ENCODE measurements at regions not wholly inside any gene's neighbourhood (a gene's known extent, or its start where the extent isn't known, plus 50 kb on each side); places are given as distances from the start of the nearest gene placed in this dataset.

- Histone ChIP-seq H3K36me3 (replicated peaks; ENCODE audit: insufficient read depth, low read length) (no peaks in the 10 kb centered on the region), H3K79me2 (ENCODE audit: low read length) (no peaks in the 10 kb centered on the region), H3F3A (ENCODE audit: insufficient read depth, low read length) (no peaks in the 10 kb centered on the region), H3K4me2 (ENCODE audit: low read depth, low read length) (no peak overlapping the region), H2AFZ (ENCODE audit: low read length) (no peak overlapping the region), H3K9me3 (replicated peaks; ENCODE audit: insufficient read depth, low read length) (no peaks in the 10 kb centered on the region), H3K4me3 (ENCODE audit: low read length) (no peak overlapping the region), H3K9me2 (replicated peaks; ENCODE audit: insufficient read depth, low read length) (no peaks in the 10 kb centered on the region), H3K27me3 (replicated peaks; ENCODE audit: insufficient read depth, low read length) (no peaks in the 10 kb centered on the region; the same call in 1 of the 2 replicates), H4K20me1 (ENCODE audit: insufficient read depth, low read length) (no peaks in the 10 kb centered on the region), H3K9ac (ENCODE audit: low read length) (no peak overlapping the region), H3K27ac (ENCODE audit: low read length) (no peak overlapping the region), H3K4me1 (ENCODE audit: low read length) (no peaks in the 10 kb centered on the region)
- no peak for DNase-seq
- TF ChIP-seq, protein P1, sequence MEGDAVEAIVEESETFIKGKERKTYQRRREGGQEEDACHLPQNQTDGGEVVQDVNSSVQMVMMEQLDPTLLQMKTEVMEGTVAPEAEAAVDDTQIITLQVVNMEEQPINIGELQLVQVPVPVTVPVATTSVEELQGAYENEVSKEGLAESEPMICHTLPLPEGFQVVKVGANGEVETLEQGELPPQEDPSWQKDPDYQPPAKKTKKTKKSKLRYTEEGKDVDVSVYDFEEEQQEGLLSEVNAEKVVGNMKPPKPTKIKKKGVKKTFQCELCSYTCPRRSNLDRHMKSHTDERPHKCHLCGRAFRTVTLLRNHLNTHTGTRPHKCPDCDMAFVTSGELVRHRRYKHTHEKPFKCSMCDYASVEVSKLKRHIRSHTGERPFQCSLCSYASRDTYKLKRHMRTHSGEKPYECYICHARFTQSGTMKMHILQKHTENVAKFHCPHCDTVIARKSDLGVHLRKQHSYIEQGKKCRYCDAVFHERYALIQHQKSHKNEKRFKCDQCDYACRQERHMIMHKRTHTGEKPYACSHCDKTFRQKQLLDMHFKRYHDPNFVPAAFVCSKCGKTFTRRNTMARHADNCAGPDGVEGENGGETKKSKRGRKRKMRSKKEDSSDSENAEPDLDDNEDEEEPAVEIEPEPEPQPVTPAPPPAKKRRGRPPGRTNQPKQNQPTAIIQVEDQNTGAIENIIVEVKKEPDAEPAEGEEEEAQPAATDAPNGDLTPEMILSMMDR (IDR thresholded peaks at IDR 0.05; ENCODE audit: low read length): no peak
- TF ChIP-seq EZH2phosphoT487 (IDR thresholded peaks at IDR 0.05; ENCODE audit: low read length) (no peak), EZH2 (optimal IDR thresholded peaks at IDR 0.05; ENCODE audit: low read depth, low read length) (no peak)
Measured at GRCh38 chr12:111154147-111154834, 214.6 kb downstream of the PHETA1 start.

DNA sequence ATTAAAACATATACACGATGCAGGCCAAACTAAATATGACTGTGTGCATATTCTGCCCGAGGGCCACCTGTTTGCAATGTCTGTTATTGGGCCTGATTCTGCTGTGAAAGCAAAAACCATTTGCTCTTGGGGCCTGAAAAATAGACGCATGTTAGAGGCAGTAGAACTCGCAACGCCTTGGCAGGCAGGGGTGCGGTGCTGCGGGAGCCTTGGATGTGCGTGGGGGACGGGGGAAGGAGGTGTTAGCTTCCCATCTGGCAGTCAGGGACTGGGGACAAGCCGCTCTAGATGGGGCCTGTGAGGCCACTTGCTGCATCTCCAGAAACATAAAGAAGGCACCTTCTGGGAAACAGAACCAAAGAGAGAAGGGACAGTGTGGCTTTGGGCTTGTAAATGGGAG is 216.3 kb downstream of the PHETA1 start:
- H3K4me3 ChIP-seq (ENCODE audit: low read length): no peak overlapping the region
- H3K36me3 ChIP-seq (replicated peaks; ENCODE audit: insufficient read depth, low read length): no peaks in the 10 kb centered on the region
- no peaks in the 10 kb centered on the region for H4K20me1 ChIP-seq (ENCODE audit: insufficient read depth, low read length)
- no peaks in the 10 kb centered on the region for H3K79me2 ChIP-seq (ENCODE audit: low read length)
- no peak overlapping the region for H3K9ac ChIP-seq (ENCODE audit: low read length)
- no peaks in the 10 kb centered on the region for H3K4me1 ChIP-seq (ENCODE audit: low read length)
- no peaks in the 10 kb centered on the region for H3K9me3 ChIP-seq (replicated peaks; ENCODE audit: insufficient read depth, low read length)
- no peak overlapping the region for H2AFZ ChIP-seq (ENCODE audit: low read length)
- H3K27me3 ChIP-seq (replicated peaks; ENCODE audit: insufficient read depth, low read length): no peaks in the 10 kb centered on the region; the same call in 1 of the 2 replicates
- TF ChIP-seq, protein P1 (IDR thresholded peaks at IDR 0.05; ENCODE audit: low read length): no peak
- TF ChIP-seq EZH2 (optimal IDR thresholded peaks at IDR 0.05; ENCODE audit: low read depth, low read length) (no peak), EZH2phosphoT487 (IDR thresholded peaks at IDR 0.05; ENCODE audit: low read length) (no peak)
- H3F3A ChIP-seq (ENCODE audit: insufficient read depth, low read length): no peaks in the 10 kb centered on the region
- H3K9me2 ChIP-seq (replicated peaks; ENCODE audit: insufficient read depth, low read length): no peaks in the 10 kb centered on the region
- H3K27ac ChIP-seq (ENCODE audit: low read length): no peak overlapping the region
- DNase-seq: no peak
- no peak overlapping the region for H3K4me2 ChIP-seq (ENCODE audit: low read depth, low read length)

- Histone ChIP-seq H3K4me3 (ENCODE audit: low read length) (no peak overlapping the region), H3K4me2 (ENCODE audit: low read depth, low read length) (no peak overlapping the region), H3K9me2 (replicated peaks; ENCODE audit: insufficient read depth, low read length) (no peaks in the 10 kb centered on the region), H4K20me1 (ENCODE audit: insufficient read depth, low read length) (no peaks in the 10 kb centered on the region), H3F3A (ENCODE audit: insufficient read depth, low read length) (no peaks in the 10 kb centered on the region), H2AFZ (ENCODE audit: low read length) (no peak overlapping the region), H3K27ac (ENCODE audit: low read length) (no peak overlapping the region), H3K9me3 (replicated peaks; ENCODE audit: insufficient read depth, low read length) (no peaks in the 10 kb centered on the region), H3K79me2 (ENCODE audit: low read length) (no peaks in the 10 kb centered on the region), H3K36me3 (replicated peaks; ENCODE audit: insufficient read depth, low read length) (no peaks in the 10 kb centered on the region), H3K27me3 (replicated peaks; ENCODE audit: insufficient read depth, low read length) (no peaks in the 10 kb centered on the region; the same call in 1 of the 2 replicates), H3K4me1 (ENCODE audit: low read length) (no peaks in the 10 kb centered on the region), H3K9ac (ENCODE audit: low read length) (no peak overlapping the region)
- DNase-seq: no peak
- TF ChIP-seq, protein P1 (IDR thresholded peaks at IDR 0.05; ENCODE audit: low read length): no peak
Measured at GRCh38 chr12:111150921-111151840, 217.7 kb downstream of the PHETA1 start.

Data from MM.1S (cell line).